ENCODE measurements at regions not wholly inside any gene's neighbourhood (a gene's known extent, or its start where the extent isn't known, plus 50 kb on each side); places are given as distances from the start of the nearest gene placed in this dataset.

- TF ChIP-seq CTCF (conservative IDR thresholded peaks at IDR 0.05; ENCODE audit: low read depth, low read length), result no peak
- DNase-seq (ENCODE audit: low read depth), result peak; percentile 72
- no peak overlapping the region for H3K4me3 ChIP-seq (ENCODE audit: low read depth, low read length)
These were observed 95.7 kb downstream of the RHOU start for GRCh38 chr1:228830954-228831481.

- no peak overlapping the region for H3K4me3 ChIP-seq (ENCODE audit: low read depth, low read length)
- TF ChIP-seq CTCF (conservative IDR thresholded peaks at IDR 0.05; ENCODE audit: low read depth, low read length), result no peak
- DNase-seq (ENCODE audit: low read depth), result no peak
These were observed 98.8 kb downstream of the RHOU start for GRCh38 chr1:228833911-228834688.

- DNase-seq (ENCODE audit: low read depth), result no peak
- TF ChIP-seq CTCF (conservative IDR thresholded peaks at IDR 0.05; ENCODE audit: low read depth, low read length), result no peak
- no peak overlapping the region for H3K4me3 ChIP-seq (ENCODE audit: low read depth, low read length)
These were observed 100.2 kb downstream of the RHOU start for GRCh38 chr1:228835456-228835855.

GRCh38 chr1:228835911-228836310 is 100.6 kb downstream of the RHOU start:
- no peak for TF ChIP-seq CTCF (conservative IDR thresholded peaks at IDR 0.05; ENCODE audit: low read depth, low read length)
- DNase-seq (ENCODE audit: low read depth), result no peak
- no peak overlapping the region for H3K4me3 ChIP-seq (ENCODE audit: low read depth, low read length)

- DNase-seq (ENCODE audit: low read depth), result no peak
- TF ChIP-seq CTCF (conservative IDR thresholded peaks at IDR 0.05; ENCODE audit: low read depth, low read length), result no peak
These were observed 101.1 kb downstream of the RHOU start for GRCh38 chr1:228836427-228836826.

GRCh38 chr1:228837032-228837431 is 101.8 kb downstream of the RHOU start:
- no peak for TF ChIP-seq CTCF (conservative IDR thresholded peaks at IDR 0.05; ENCODE audit: low read depth, low read length)
- no peak overlapping the region for H3K4me3 ChIP-seq (ENCODE audit: low read depth, low read length)

More at GRCh38 chr1:228836427-228836826, 101.1 kb downstream of the RHOU start:
- H3K4me3 ChIP-seq (ENCODE audit: low read depth, low read length), result no peak overlapping the region

More at GRCh38 chr1:228837032-228837431, 101.8 kb downstream of the RHOU start:
- no peak for DNase-seq (ENCODE audit: low read depth)
